Activated B cell treated with CpG ODN at 0.5 μM for 24 hours (primary cell): ENCODE measurements at regions not wholly inside any gene's neighbourhood (a gene's known extent, or its start where the extent isn't known, plus 50 kb on each side); places are given as distances from the start of the nearest gene placed in this dataset.

ENCODE experiments used
- ATAC-seq: fragments of 200-7000 bp; cut with Tn5 transposase; one replicate; pipeline ENCODE4 v1.10.0; 2021; ENCODE audit warnings: low read depth, mild to moderate bottlenecking, moderate library complexity
- CTCF ChIA-PET: fragments of 350-600 bp; sonication (Branson Sonifier 250); formaldehyde crosslinking; loops from one replicate; lab custom pipeline; 2021; ENCODE audit warnings: antibody characterized with exemption; lab: Charles Lee
- POLR2A ChIA-PET: fragments of 350-600 bp; sonication (Branson Sonifier 250); formaldehyde crosslinking; loops from one replicate; lab custom pipeline; 2021; ENCODE audit warnings: antibody characterized with exemption; lab: Charles Lee
- DNase-seq: peaks from one replicate; pipeline ENCODE4 v3.0.0; 2022
- H3K27ac Mint-ChIP-seq: one replicate; pipeline ENCODE4 v1.8.0; 2020; ENCODE audit warnings: mixed read lengths
- H3K27me3 Mint-ChIP-seq: one replicate; pipeline ENCODE4 v1.8.0; 2021; ENCODE audit warnings: mixed read lengths
- H3K36me3 Mint-ChIP-seq: one replicate; pipeline ENCODE4 v1.8.0; 2021; ENCODE audit warnings: low read depth, mixed read lengths
- H3K4me1 Mint-ChIP-seq: one replicate; pipeline ENCODE4 v1.8.0; 2021; ENCODE audit warnings: mixed read lengths
- H3K4me3 Mint-ChIP-seq: one replicate; pipeline ENCODE4 v1.8.0; 2020; ENCODE audit warnings: mild to moderate bottlenecking, mixed read lengths
- H3K9me3 Mint-ChIP-seq: one replicate; pipeline ENCODE4 v1.8.0; 2020; ENCODE audit warnings: mixed read lengths
- CTCF ChIP-seq: fragments of 200-600 bp; IDR thresholded peaks from one replicate; pipeline ENCODE4 v1.8.0; 2022; ENCODE audit warnings: antibody characterized with exemption, mild to moderate bottlenecking
- intact Hi-C: fragments of 100-400 bp; cut with micrococcal nuclease; formaldehyde crosslinking; loops from one replicate; pipeline ENCODE4 v1.15.1; 2024

DNA sequence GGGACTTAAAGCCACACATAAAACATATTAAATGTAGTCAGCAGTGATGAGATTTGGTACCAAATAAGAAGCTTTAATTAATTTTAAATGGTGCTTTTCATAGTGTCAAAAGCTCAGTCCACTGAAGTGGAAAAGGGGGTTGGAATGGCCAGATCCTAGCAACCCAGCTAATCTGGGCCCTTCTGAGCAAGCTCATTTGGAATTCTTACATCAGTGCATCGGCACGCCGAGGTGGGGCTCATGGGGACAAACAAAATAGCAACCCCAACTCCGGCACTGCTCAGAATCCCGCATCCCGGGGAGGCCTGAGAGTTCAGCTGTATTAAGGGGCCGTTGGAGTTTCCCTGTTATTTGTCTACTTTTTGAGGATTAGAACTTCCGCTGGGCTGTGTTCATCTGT lies 526.4 kb downstream of the SOX2 start:
- no peaks in the 10 kb centered on the region for H3K27me3 Mint-ChIP-seq
- no peak overlapping the region for H3K4me3 Mint-ChIP-seq
- no peak for ATAC-seq
- no peaks in the 10 kb centered on the region for H3K4me1 Mint-ChIP-seq
- ChIA-PET CTCF (no interaction called here), POLR2A (no interaction called here)
- H3K9me3 Mint-ChIP-seq: no peaks in the 10 kb centered on the region
- intact Hi-C loops: no loop called here
- H3K36me3 Mint-ChIP-seq: no peaks in the 10 kb centered on the region
- no peak for DNase-seq
- no peak for TF ChIP-seq CTCF
- no peak overlapping the region for H3K27ac Mint-ChIP-seq

- DNase-seq (no peak), ATAC-seq (no peak)
- H3K4me3 Mint-ChIP-seq: no peak overlapping the region
- ChIA-PET CTCF (no interaction called here), POLR2A (no interaction called here)
- H3K9me3 Mint-ChIP-seq: no peaks in the 10 kb centered on the region
- no peaks in the 10 kb centered on the region for H3K36me3 Mint-ChIP-seq
- no peaks in the 10 kb centered on the region for H3K4me1 Mint-ChIP-seq
- TF ChIP-seq CTCF: no peak
- H3K27ac Mint-ChIP-seq: no peak overlapping the region
- intact Hi-C loops: no loop called here
- H3K27me3 Mint-ChIP-seq: no peaks in the 10 kb centered on the region
These were observed 527.6 kb downstream of the SOX2 start for GRCh38 chr3:182239316-182239715.

DNA sequence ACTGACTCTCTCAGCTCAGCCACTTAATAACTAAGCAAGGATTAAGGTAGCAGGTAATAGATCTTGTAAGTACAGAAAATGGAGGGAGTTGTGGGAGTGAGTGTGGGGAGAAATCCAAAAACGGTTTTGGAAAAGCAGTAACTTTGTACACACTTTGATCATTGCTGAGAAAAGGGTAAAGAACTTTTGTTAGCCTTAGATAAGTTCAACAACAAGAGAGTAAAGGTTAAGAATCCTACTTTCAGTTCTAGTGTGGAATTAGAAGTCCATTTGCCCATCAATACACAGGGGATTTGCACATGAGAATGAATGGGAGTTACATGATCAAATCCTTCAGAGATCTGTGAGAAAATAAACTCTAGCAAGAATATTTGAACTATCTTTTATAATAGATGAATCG lies 528.7 kb downstream of the SOX2 start:
- H3K36me3 Mint-ChIP-seq: no peaks in the 10 kb centered on the region
- no peak for DNase-seq
- ChIA-PET CTCF (no interaction called here), POLR2A (no interaction called here)
- no peaks in the 10 kb centered on the region for H3K27me3 Mint-ChIP-seq
- no peak overlapping the region for H3K27ac Mint-ChIP-seq
- H3K4me3 Mint-ChIP-seq: no peak overlapping the region
- H3K4me1 Mint-ChIP-seq: no peaks in the 10 kb centered on the region
- no peak for ATAC-seq
- no peak for TF ChIP-seq CTCF
- intact Hi-C loops: no loop called here
- no peaks in the 10 kb centered on the region for H3K9me3 Mint-ChIP-seq

DNA sequence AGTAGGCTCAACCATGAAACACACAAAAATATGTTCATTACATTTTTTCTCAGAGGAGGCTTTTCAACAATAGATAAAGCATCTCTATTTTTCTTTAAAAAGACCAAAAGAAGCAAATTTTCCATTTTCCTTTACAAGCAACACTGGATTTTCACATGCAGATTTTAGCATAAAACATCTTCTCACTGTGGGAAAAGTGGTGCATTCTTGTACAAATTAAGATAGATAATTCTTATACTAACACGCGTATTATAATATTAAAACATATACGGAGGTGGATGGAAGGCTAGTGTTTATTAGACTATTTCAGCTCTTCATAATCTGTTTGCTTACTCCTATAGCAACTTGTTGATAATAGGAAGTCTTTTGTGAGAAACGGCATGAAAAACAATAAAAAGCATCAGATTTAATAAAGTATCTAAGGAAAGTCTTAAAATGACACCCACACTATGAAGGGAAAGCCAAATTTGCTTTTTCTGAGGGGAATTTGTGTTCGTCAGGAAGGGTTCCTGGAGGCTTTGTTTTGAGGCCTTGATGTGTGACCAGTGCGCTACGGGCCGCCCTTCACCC lies 529.6 kb downstream of the SOX2 start:
- no peaks in the 10 kb centered on the region for H3K27me3 Mint-ChIP-seq
- no peaks in the 10 kb centered on the region for H3K9me3 Mint-ChIP-seq
- POLR2A ChIA-PET: no interaction called here
- H3K4me1 Mint-ChIP-seq: no peaks in the 10 kb centered on the region
- H3K4me3 Mint-ChIP-seq: no peak overlapping the region
- no peak for ATAC-seq
- DNase-seq: no peak
- intact Hi-C loops: no loop called here
- CTCF ChIA-PET: no interaction called here
- TF ChIP-seq CTCF: no peak
- H3K27ac Mint-ChIP-seq: no peak overlapping the region
- no peaks in the 10 kb centered on the region for H3K36me3 Mint-ChIP-seq

DNA sequence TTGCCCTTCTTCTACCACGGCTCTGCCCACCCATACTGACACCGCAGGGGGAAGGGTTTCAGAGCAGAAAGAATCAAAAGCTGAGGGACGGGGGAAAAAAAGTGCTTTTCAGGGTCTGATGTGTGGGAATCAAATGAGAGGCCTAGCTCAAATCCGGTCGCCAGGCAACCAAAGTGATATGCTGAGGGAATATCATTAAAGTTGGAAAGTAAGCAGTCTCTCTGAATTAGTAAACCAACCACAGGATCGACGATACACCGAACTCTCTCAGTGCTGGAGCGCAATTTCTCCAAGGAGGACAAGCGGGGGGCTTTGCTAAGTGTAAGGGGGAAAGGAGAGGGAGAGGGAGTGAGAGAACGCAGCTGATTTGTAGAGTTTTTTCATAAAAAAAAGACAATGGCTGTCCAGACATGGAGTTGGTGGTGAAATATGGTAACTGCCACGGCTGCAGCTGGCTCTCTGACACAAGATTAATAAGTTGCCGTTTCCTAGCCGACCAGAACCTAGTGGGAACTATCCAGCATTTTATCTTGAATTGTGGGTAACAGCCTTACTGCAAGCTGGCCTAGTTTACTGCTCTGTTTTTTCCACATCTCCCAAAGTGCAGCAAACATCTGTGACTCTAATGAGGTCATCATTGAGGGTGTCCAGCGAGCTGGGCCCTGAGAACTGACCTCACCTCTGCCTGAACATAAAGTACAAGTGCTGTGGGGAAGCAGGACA lies 530.2 kb downstream of the SOX2 start:
- Mint-ChIP-seq H3K27ac (no peak overlapping the region), H3K4me3 (no peak overlapping the region), H3K4me1 (no peaks in the 10 kb centered on the region), H3K9me3 (no peaks in the 10 kb centered on the region), H3K36me3 (no peaks in the 10 kb centered on the region), H3K27me3 (no peaks in the 10 kb centered on the region)
- TF ChIP-seq CTCF: no peak
- ATAC-seq (no peak), DNase-seq (no peak)
- POLR2A ChIA-PET: no interaction called here
- CTCF ChIA-PET: no interaction called here
- intact Hi-C loops: no loop called here
